Caki2 (cell line): ENCODE measurements at regions not wholly inside any gene's neighbourhood (a gene's known extent, or its start where the extent isn't known, plus 50 kb on each side); places are given as distances from the start of the nearest gene placed in this dataset.
"Not testable (repeated sequence)": the region's sequence is repeated elsewhere in the genome, so short reads cannot be mapped to it uniquely, and the experiment has no call there.

Experiments
- DNase-seq: peaks from one replicate; pipeline ENCODE4 v3.0.0-alpha.2; 2015; ENCODE audit warnings: low read depth
- in situ Hi-C: cut with HindIII; loops from 2 replicates; pipeline ENCODE4 v1.10.0; 2016; ENCODE audit warnings: low sequenced_read_pairs, low pct_unique_long_range_greater_than_20kb, mixed read lengths

DNA sequence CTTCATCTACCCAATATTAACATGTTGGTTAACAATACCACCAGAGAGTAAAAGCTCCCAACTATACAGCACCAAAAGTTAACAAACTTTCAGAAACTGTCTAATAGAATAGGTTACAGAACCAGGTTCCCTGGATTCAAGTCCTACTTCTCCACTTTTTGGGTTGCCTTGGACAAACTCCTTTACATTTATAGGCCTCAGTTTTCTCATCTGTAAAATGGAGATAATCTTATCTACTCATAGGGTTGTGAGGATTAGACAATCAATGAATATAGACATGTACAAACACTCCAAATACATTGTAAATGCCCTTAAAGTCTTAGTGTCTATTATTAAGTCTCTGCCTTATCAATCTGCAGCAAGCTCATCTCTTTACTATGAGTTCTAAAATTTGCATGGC, 435.2 kb downstream of the ZFHX3 start:
- in situ Hi-C loops, result no loop called here
- DNase-seq, result no peak

DNA sequence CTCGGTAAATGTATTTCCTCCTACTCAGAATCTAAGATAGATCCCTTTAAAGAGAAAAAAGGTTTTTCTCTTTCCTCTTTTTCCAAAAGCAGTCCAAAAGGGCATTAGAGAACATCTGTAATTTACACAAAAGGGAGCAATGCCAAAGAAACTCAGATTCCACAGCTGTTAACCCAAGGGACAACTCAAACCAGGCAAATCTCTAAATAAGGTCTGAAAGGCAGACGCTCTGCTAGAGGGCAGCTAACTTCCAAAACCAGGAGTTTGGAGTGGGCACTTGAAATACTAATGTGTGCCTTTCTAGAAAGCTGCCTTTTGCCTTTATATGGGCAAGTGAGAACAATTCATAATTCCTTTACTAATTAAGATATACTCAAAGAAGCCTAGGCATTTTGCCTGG, 435.7 kb downstream of the ZFHX3 start:
- in situ Hi-C loops, result no loop called here
- no peak for DNase-seq

DNA sequence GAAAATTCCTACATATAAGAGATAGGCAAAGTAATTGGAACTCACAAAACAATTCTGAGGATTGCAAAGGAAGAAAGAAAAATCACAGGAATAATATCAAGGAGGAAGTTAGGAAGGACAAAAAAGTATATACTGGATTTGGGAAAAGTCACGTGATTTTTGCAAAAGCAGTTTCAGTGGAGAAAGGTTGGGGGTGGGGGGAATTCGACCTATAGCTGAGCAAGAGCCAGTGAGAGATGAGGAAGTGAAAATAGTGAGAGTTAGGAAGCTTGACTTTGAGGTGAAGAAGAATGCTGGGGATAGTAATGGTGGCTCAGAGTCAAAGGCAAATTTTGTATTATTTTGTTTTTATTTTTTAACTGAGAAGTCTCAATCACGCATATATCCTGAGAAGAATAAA, 438.0 kb upstream of the PMFBP1 start:
- no peak for DNase-seq
- in situ Hi-C loops, result no loop called here

- DNase-seq, result no peak
- in situ Hi-C loops, result no loop called here
These were observed 437.1 kb upstream of the PMFBP1 start for GRCh38 chr16:72609066-72609465.

DNA sequence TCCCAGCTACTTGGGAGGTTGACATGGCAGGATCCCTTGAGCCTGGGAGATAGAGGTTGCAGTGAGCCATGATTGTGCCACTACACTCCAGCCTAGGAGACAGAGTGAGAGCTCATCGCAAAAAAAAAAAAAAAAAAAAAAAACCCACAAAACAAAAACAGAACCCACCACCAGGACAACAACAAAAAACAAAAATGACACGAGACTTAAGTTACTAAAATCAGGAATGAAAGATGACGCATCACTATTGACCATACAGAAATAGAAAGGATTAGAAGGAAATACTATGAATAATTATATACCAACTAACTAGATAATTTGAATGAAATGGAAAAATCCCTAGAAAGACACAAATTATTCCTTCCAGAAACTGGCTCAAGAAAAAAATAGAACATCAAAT, 432.4 kb upstream of the PMFBP1 start:
- in situ Hi-C loops, result no loop called here

GRCh38 chr16:72602499-72602898, 430.5 kb upstream of the PMFBP1 start:
- in situ Hi-C loops, result no loop called here
- DNase-seq, result no peak

More for the DNA sequence above, 432.4 kb upstream of the PMFBP1 start:
- no peak for DNase-seq

DNA sequence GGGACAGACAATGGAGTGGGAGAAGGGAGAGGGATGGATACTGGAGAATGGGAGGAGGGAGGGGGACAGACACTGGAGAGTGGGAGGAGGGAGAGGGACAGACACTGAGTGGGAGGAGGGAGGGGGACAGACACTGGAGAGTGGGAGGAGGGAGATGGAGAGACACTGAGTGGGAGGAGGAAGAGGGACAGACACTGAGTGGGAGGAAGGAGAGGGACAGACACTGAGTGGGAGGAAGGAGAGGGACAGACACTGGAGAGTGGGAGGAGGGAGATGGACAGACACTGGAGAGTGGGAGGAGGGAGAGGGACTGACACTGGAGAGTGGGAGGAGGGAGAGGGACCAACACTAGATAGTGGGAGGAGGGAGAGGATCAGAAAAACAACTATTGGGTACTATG, 426.7 kb upstream of the PMFBP1 start:
- DNase-seq, result no peak
- in situ Hi-C loops, result no loop called here

- no peak for DNase-seq
- in situ Hi-C loops, result no loop called here
These were observed 426.0 kb upstream of the PMFBP1 start for GRCh38 chr16:72597938-72598337.

GRCh38 chr16:72596373-72596772, 424.4 kb upstream of the PMFBP1 start:
- no peak for DNase-seq
- in situ Hi-C loops, result no loop called here

GRCh38 chr16:72590151-72590937, 418.4 kb upstream of the PMFBP1 start:
- no peak for DNase-seq
- in situ Hi-C loops, result no loop called here

DNA sequence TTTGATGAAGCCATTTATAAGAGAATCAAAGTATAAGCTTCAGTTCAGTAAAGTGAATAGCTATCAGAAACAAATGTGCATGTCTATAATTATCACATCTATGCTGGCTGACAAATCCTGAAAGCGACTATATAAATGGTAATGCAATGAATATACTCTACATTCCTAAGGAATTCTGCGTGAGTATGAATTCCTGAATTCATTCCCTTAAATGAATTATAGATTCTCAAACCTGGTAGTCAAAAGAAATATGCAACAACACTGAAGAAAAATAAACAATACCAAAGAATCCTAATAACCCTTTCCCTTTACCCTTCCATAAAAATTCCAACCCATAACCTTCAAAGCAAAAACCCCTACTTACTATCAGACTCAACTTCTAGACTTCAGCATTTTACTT, 416.6 kb upstream of the PMFBP1 start:
- no peak for DNase-seq
- in situ Hi-C loops, result no loop called here

DNA sequence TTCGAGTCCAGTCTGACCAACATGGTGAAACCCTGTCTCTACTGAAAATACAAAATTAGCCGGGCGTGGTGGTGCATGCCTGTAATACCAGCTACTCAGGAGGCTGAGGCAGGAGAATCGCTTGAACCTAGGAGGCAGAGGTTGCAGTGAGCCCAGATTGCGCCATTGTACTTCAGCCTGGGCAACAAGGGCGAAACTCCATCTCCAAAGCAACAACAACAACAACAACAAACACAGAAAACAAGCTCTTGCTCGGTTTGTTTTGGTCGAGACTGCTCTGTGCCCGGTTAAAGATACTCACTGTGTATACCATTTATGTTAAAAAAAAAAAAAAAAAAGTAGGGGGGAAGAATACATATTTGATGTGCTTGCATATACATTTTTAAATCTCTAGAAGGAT, 406.1 kb upstream of the PMFBP1 start:
- in situ Hi-C loops, DNase-seq: not testable (repeated sequence)

DNA sequence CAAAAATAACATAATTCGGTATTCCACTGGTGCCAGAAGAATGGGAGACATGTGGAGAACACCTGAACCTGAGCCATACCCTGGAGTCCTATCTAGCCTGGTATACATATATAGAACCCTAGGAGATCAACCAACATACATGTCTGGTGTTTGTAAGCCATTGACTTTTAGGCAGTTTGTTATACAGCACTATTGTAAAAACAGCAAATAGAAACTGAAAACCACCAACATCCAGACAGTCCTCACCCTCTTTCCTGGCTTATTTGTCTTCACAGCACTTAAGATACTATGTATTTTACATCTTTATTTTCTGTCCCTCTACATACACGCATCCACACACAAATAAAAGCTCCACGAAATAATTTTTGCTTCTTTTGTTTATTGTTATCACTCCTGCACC, 404.2 kb upstream of the PMFBP1 start:
- DNase-seq, result no peak
- in situ Hi-C loops, result no loop called here

- no peak for DNase-seq
- in situ Hi-C loops, result no loop called here
These were observed 397.7 kb upstream of the PMFBP1 start for GRCh38 chr16:72569677-72570076.

DNA sequence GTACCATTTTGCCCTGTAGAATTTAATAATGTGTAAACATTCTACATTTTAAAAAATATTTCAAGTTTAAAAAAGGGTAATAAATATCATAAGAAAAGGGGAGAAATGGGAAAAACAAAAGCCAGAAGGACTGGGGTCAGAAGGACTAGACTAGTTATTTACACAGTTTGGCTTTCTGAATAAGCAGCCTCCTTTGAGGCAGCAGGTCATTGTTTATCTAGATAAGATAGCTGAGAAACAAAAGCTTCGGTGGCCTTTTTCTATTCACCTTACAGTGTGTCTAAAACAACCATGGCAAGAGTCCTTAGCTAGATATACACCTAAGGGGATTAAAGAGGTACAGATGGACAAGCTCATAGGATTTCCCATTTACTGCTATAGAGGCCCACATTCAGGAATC, 396.5 kb upstream of the PMFBP1 start:
- in situ Hi-C loops, result no loop called here
- no peak for DNase-seq

GRCh38 chr16:72566174-72566573, 394.2 kb upstream of the PMFBP1 start:
- DNase-seq, result no peak
- in situ Hi-C loops, result no loop called here

- in situ Hi-C loops, result no loop called here
- DNase-seq, result no peak
These were observed 393.2 kb upstream of the PMFBP1 start for GRCh38 chr16:72565106-72565505.

DNA sequence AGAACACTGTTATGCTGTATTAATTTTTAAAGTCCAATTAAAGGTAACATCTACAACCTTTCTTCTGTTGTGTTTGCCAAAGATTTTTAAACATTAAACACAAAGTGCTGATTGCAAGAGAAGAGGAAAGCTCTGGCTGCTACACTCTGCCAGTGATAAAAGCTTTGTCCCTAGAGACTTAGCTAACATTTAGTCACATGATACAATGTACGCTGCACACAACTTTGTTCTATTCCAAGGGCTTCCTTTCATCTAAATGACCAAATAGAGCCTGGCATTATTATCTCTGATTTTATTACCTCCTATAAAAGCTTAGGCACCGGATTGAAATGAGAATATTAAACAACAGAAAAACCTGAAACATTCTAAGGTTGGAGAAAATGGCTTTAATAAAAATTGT, 388.7 kb upstream of the PMFBP1 start:
- in situ Hi-C loops, result no loop called here
- DNase-seq, result no peak

DNA sequence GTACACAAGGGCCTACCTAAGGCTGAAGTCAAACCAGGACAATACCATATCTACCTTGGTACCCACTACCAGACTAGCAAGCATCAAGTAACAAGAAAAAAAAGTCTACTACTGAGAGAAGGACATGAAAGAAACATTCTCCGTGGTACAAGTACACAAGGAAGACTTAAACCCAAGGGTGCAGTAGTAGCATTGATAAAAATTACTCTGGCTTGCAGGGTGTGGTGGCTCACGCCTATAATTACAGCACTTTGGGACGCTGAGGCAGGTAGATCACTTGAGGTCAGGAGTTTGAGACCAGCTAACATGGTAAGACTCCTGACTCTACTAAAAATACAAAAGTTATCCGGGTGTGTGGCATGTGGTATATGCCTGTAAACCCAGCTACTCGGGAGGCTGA, 386.5 kb upstream of the PMFBP1 start:
- no peak for DNase-seq

DNA sequence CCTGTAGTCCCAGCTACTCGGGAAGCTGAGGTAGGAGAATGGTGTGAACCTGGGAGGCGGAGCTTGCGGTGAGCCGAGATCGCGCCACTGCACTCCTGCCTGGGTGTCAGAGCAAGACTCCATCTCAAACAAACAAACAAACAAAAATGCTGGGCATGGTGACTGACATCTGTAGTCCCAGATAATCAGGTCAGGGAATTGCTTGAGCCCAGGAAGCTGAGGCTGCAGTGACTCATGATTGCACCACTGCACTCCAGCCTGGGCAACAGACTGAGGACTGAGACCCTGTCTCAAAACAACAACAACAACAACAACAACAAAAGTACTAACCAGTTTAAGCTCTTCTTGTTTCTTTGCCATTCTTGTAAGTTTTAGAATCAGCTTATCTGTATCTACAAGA, 383.0 kb upstream of the PMFBP1 start:
- DNase-seq, result no peak

More for the DNA sequence above, 386.5 kb upstream of the PMFBP1 start:
- in situ Hi-C loops, result no loop called here

More for the DNA sequence above, 383.0 kb upstream of the PMFBP1 start:
- in situ Hi-C loops, result no loop called here
